ENCODE measurements at regions not wholly inside any gene's neighbourhood (a gene's known extent, or its start where the extent isn't known, plus 50 kb on each side); places are given as distances from the start of the nearest gene placed in this dataset.

- no peak for DNase-seq
These were observed 84.0 kb downstream of the HES1 start for GRCh38 chr3:194219826-194220410.

- no peak for DNase-seq
These were observed 85.0 kb downstream of the HES1 start for GRCh38 chr3:194220901-194221326.

GRCh38 chr3:194221336-194221735, 85.4 kb downstream of the HES1 start:
- no peak for DNase-seq

GRCh38 chr3:194223951-194224350, 88.0 kb downstream of the HES1 start:
- no peak for DNase-seq

- DNase-seq = no peak
These were observed 88.8 kb downstream of the HES1 start for GRCh38 chr3:194224471-194225417.

GRCh38 chr3:194225418-194225812, 89.5 kb downstream of the HES1 start:
- no peak for DNase-seq

GRCh38 chr3:194225988-194226663, 90.2 kb downstream of the HES1 start:
- DNase-seq = no peak

GRCh38 chr3:194231929-194232832, 96.2 kb downstream of the HES1 start:
- DNase-seq = no peak

- DNase-seq = no peak
These were observed 97.2 kb downstream of the HES1 start for GRCh38 chr3:194233150-194233549.

GRCh38 chr3:194235160-194235559, 99.2 kb downstream of the HES1 start:
- DNase-seq = no peak

GRCh38 chr3:194237110-194237509, 101.2 kb downstream of the HES1 start:
- DNase-seq = no peak

- no peak for DNase-seq
These were observed 104.8 kb downstream of the HES1 start for GRCh38 chr3:194240766-194241165.

- DNase-seq = no peak
These were observed 107.4 kb downstream of the HES1 start for GRCh38 chr3:194243172-194243837.

- no peak for DNase-seq
These were observed 107.0 kb downstream of the CPN2 start for GRCh38 chr3:194244167-194244566.

GRCh38 chr3:194245474-194245873, 105.7 kb downstream of the CPN2 start:
- no peak for DNase-seq

- no peak for DNase-seq
These were observed 105.1 kb downstream of the CPN2 start for GRCh38 chr3:194245975-194246561.

- DNase-seq = no peak
These were observed 104.3 kb downstream of the CPN2 start for GRCh38 chr3:194246709-194247349.

- DNase-seq = no peak
These were observed 103.8 kb downstream of the CPN2 start for GRCh38 chr3:194247350-194247740.

GRCh38 chr3:194249323-194250097, 101.6 kb downstream of the CPN2 start:
- DNase-seq = no peak
